ENCODE measurements at regions not wholly inside any gene's neighbourhood (a gene's known extent, or its start where the extent isn't known, plus 50 kb on each side); places are given as distances from the start of the nearest gene placed in this dataset.

- DNase-seq: no peak
Measured at GRCh38 chr2:76314271-76315020, 603.7 kb upstream of the GCFC2 start.

DNA sequence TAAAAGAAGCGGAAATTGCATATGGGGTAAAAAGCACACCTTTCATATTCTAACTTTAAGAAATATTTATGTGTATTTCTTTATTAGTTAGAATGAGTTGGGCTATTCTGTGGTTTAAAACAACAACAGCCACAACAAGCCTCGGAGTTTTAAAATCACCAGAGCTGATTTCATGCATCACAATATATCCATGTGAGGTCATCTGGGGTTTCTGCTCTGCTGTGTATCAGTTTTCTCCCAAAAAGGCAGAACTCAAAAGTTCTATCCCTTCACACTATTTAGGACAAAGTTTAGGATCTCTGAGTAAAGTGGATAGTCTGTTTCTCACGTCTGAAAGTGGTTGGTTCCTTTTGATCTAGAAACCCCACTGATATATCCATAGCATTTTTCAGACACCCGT lies 601.5 kb upstream of the GCFC2 start:
- no peak for DNase-seq

DNA sequence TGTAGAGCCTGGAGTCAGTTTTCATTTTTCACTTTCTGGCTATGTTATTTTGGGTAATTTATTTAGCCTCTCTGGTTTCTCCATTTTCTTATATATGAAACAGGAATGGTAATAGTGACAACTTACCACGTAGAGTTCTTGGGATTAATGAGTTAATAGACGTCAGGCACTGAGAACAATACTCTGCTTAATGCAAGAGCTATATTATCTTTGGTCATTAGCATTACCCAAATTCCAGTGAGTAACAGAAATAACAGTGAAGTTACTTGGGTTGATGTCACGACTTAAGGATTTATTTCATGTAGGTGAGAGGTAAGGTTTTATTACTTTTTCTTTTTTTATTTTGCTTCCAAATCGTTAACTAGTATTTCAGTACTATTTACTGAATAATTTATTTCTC lies 601.0 kb upstream of the GCFC2 start:
- DNase-seq: no peak

DNA sequence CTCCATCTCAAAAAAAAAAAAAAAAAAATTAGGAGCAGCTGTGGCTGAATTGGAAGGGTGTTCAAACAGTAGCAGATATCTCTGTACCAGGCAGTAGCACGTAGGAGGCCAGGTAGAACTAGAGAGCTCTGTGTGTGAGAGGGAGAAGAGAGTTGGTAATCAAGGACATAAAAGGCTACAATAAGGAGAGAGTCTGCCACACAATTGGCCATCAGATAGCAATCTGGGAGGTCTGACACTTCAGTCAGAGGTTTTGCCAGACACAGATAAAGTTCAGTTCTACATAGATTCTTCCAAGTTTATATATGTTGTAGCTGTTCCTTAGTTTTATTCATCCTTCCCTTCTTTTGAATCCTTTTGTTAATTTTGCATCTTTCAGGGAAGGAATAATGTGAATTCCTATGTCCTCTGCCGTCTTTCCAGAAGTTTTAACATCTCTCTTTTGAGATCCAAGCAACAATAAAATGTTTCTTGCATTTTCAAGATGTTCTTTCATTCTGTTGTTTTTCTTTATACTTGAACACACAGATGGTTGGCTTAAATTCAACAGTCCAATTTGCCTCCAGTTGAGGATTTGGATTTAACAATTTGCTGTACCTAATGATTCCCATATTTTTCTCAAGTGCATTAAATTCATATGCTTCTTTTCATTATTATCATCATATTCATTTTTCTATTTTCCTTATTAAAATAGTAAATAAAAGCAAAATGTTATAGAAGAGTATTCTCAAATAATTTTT lies 600.3 kb upstream of the GCFC2 start:
- DNase-seq: no peak

- DNase-seq: no peak
Measured at GRCh38 chr2:76307495-76307894, 596.8 kb upstream of the GCFC2 start.

DNA sequence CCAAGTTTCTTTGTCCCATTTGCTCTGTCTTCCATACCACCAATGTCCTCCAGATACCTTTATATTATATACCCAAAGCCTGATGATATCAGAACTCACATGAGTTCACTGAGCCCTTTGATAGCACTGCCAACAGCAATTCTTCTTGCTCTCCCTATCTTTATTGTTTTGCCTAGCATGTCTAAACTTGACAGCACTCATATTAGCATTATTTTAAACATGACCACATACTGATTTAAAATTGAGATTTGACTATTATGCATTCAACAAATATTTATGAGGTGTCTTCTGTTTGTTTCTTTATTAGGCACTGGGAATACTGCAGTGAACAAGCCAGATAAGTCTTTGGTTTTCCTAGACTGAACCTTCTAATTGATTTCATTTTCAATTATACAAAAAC lies 587.3 kb upstream of the GCFC2 start:
- no peak for DNase-seq

- DNase-seq: no peak
Measured at GRCh38 chr2:76296438-76296837, 585.7 kb upstream of the GCFC2 start.

DNA sequence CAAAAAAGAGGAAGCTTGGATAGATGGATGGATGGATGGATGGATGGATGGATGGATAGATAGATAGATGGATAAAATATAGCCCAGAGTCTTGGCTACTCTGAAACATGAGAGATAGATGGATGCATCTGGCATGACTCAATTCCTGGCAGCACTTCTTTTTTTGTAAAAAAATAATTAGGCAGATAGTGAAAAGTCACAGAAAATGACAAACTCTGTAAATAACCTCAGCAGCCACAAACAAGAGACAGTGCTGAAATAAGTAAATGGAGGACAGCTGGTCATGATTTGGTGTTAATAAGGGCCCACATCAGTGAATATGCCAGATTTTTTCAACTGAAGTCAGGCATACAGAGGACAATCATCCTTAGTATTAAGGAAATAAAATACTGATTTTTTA lies 585.0 kb upstream of the GCFC2 start:
- DNase-seq: no peak

GRCh38 chr2:76288598-76288997 lies 577.9 kb upstream of the GCFC2 start:
- DNase-seq: no peak

GRCh38 chr2:76288146-76288545 lies 577.4 kb upstream of the GCFC2 start:
- DNase-seq: no peak

GRCh38 chr2:76283350-76283749 lies 572.6 kb upstream of the GCFC2 start:
- DNase-seq: no peak

DNA sequence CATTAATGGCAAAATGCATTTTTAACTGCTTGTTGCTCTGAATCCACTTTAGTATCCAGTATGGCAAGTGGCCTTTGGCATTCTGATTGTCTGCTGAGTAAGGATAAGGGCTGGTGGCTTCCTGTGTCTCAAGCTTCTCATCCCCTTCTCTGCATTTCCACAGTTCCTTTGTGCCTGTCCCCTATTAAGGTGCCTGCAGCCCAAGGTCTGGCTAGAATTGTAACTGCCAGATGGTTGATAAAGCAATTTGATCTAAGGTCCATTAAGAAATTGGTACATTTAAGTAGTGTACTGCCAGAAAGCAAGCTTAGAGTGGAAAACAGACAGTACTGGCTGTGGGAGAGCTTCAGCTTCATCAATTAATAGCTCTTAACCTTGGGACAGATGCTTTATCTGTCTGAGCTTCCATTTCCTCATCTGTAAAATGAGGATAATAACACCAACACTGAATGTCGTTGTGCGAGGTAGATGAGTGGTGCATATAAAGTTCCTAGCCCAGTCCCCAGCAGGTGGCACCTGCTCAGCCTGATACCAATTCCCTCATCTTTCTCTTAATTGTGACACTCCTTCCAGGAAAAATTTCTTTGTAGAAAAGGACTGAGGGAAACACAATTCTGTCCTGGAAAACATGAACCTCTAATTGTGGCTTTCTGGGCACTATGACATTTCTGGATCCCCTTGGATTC lies 570.6 kb upstream of the GCFC2 start:
- no peak for DNase-seq

GRCh38 chr2:76280686-76281085 lies 570.0 kb upstream of the GCFC2 start:
- no peak for DNase-seq

DNA sequence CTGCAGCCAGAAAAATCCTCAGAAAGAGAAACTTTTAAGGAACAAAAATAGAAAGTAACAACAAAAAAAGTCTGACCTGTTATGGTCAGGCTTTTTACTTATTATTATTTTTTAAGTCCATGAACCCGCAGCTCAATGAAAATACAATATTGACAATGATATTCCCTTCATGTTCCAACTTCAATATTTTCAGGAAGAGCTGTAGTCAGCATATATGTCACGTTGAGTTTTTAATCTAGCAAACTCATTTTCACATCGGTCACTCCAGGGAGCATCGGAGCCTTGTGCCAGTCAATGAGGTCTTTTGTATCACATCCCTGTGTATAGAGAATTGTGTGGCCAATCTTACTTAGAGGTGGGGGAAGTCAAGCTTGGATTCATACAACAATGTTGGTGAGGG lies 568.4 kb upstream of the GCFC2 start:
- DNase-seq: no peak

GRCh38 chr2:76275788-76276187 lies 565.1 kb upstream of the GCFC2 start:
- DNase-seq: no peak

DNA sequence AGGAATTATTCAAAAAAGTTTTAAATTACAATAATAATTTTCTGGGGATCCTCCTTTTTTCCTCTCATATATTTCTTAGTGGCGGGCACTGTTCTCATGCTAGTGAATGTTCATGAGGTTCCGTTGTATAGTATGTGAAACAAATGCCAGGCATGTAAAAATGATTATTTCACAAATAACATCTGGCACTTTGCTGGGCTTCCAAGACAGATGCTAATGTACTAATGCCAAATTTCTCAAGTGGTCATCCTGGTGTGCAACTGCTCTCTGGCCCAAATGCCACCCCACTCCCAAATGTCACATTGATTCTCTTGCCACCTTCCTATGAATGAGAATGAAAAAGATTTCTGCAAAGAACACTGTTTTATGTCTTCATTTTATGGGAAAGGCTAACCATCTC lies 564.0 kb upstream of the GCFC2 start:
- no peak for DNase-seq

- no peak for DNase-seq
Measured at GRCh38 chr2:76274160-76274559, 563.4 kb upstream of the GCFC2 start.

GRCh38 chr2:76270096-76270710 lies 559.5 kb upstream of the GCFC2 start:
- DNase-seq: no peak

DNA sequence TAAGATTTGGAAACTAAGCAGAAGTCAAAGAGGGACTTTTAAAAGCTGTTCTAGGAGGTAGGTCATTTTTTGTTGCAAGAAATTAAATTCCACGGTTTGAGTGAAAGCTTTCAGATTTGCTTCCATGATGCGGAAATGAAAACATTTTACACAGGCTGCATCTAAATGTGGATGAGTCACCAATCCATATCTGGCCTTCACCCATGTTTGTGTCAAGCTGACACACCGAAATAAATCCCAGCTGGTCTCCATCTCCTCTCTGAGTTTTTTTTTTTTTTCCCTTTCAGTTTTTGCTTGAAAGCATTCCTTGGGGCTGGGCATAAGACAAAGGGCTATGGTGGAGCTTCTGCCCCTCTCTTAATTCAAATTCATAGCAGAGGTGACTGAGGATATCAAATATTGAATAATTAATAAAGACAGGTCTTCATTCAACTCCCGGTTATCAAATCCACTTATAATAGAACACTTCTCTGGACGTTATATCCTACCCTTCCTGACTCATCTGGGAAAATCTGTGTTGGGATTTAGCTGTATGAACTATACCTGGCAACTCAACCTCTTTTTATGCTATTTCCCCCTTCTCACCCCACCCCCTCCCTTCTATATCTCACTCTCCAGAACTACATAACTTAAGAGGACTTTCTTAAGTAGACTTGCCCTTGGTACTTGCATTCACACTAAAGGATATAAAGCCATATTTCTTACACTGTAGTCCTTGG lies 558.3 kb upstream of the GCFC2 start:
- DNase-seq: no peak

DNA sequence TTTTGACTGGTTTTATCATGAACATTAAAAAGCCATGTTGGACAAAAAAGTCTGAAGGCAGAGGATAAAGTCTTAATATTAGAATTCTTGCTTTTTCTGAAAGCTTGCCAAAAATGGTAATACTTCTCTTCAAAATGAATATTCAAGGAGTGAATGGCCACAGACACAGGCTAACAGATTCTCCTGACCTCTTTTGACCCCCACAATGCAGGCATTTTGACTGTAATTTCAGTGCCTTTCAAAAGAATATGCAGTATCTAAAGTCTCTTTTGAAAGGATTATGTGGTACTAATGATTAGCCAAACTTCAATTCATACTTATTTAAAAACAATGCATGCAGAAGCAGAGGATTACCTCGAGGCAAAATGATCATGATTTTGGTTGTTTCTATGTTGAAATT lies 557.8 kb upstream of the GCFC2 start:
- no peak for DNase-seq

DNA sequence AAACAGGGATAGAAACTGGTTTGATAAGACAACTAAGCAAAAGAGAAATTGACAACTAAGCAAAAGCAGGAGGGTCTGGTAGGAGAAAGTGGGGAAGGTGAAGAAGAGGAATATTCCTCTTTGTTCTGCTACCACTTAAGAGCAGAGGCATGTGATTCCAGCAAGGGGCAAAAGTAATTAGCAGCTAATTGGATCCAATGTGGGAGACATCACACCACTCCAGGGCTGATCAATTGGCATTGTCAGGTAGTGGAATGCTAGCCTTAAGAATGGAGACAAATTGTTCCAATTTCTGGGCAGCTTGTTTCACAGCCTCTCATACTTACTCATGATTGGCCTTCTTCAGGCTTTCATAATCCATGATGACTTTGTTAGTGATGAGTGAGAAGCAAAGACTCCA lies 547.1 kb upstream of the GCFC2 start:
- no peak for DNase-seq

DNA sequence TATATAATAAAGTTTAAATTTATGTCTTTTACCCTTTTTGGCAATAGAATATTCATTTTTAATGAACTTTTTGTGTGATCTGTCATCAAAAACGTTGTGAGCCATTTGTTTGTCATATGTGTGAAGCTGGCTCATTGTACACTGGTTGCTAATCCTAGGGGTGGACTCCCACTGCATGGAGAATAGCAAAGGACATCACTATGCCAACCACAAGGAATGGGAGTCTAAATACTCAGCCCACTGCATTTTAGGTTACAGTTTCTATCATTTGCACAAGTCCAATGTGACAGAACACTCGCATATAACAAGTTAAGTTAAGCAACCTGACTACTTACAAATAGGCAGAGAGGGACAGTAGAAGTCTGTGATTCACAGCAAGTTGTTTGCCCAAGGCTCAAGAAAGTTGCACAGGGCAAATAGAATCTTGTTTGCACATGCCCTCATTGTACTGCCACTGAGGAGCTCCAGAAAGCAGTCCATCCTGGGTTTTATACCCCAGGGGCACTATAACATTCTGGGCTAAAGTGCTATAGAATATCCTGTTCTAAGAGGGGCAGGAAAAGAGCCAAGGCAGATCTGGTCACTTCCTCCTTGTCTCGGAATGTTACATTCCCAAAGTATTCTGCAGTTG lies 545.9 kb upstream of the GCFC2 start:
- DNase-seq: no peak
